ENCODE measurements at regions not wholly inside any gene's neighbourhood (a gene's known extent, or its start where the extent isn't known, plus 50 kb on each side); places are given as distances from the start of the nearest gene placed in this dataset.

- no peak for DNase-seq (ENCODE audit: low read depth in 2 of 2)
- H3K4me3 ChIP-seq (replicated peaks in 1 of 2; ENCODE audit: low read depth in 2 of 2, low read length in 2 of 2), result no peak overlapping the region
- no peak for TF ChIP-seq CTCF (IDR thresholded peaks at IDR 0.05; ENCODE audit: low read depth, low read length)
Measured at GRCh38 chr2:198326431-198326830, 522.0 kb downstream of the PLCL1 start.

- no peak for TF ChIP-seq CTCF (IDR thresholded peaks at IDR 0.05; ENCODE audit: low read depth, low read length)
- no peak overlapping the region for H3K4me3 ChIP-seq (replicated peaks in 1 of 2; ENCODE audit: low read depth in 2 of 2, low read length in 2 of 2)
- no peak for DNase-seq (ENCODE audit: low read depth in 2 of 2)
Measured at GRCh38 chr2:198325359-198325758, 521.0 kb downstream of the PLCL1 start.

- DNase-seq (ENCODE audit: low read depth in 2 of 2), result no peak
- no peak overlapping the region for H3K4me3 ChIP-seq (replicated peaks in 1 of 2; ENCODE audit: low read depth in 2 of 2, low read length in 2 of 2)
- no peak for TF ChIP-seq CTCF (IDR thresholded peaks at IDR 0.05; ENCODE audit: low read depth, low read length)
Measured at GRCh38 chr2:198324071-198324470, 519.7 kb downstream of the PLCL1 start.

- TF ChIP-seq CTCF (IDR thresholded peaks at IDR 0.05; ENCODE audit: low read depth, low read length), result peak; percentile 38
- no peak overlapping the region for H3K4me3 ChIP-seq (replicated peaks in 1 of 2; ENCODE audit: low read depth in 2 of 2, low read length in 2 of 2)
- DNase-seq (ENCODE audit: low read depth in 2 of 2), result no peak
Measured at GRCh38 chr2:198322275-198322674, 517.9 kb downstream of the PLCL1 start.

- peak; percentile 3 to 27 for DNase-seq (ENCODE audit: low read depth in 2 of 2)
- H3K4me3 ChIP-seq (replicated peaks in 1 of 2; ENCODE audit: low read depth in 2 of 2, low read length in 2 of 2), result no peak overlapping the region
- no peak for TF ChIP-seq CTCF (IDR thresholded peaks at IDR 0.05; ENCODE audit: low read depth, low read length)
Measured at GRCh38 chr2:198321522-198322088, 517.2 kb downstream of the PLCL1 start.

GRCh38 chr2:198316852-198317396 is 512.5 kb downstream of the PLCL1 start:
- no peak for TF ChIP-seq CTCF (IDR thresholded peaks at IDR 0.05; ENCODE audit: low read depth, low read length)
- no peak overlapping the region for H3K4me3 ChIP-seq (replicated peaks in 1 of 2; ENCODE audit: low read depth in 2 of 2, low read length in 2 of 2)

More at GRCh38 chr2:198316852-198317396, 512.5 kb downstream of the PLCL1 start:
- DNase-seq (ENCODE audit: low read depth in 2 of 2), result no peak
